ENCODE measurements at regions not wholly inside any gene's neighbourhood (a gene's known extent, or its start where the extent isn't known, plus 50 kb on each side); places are given as distances from the start of the nearest gene placed in this dataset.
A peak's percentile ranks its signal among the peaks of the same experiment; 100 is the strongest.

DNA sequence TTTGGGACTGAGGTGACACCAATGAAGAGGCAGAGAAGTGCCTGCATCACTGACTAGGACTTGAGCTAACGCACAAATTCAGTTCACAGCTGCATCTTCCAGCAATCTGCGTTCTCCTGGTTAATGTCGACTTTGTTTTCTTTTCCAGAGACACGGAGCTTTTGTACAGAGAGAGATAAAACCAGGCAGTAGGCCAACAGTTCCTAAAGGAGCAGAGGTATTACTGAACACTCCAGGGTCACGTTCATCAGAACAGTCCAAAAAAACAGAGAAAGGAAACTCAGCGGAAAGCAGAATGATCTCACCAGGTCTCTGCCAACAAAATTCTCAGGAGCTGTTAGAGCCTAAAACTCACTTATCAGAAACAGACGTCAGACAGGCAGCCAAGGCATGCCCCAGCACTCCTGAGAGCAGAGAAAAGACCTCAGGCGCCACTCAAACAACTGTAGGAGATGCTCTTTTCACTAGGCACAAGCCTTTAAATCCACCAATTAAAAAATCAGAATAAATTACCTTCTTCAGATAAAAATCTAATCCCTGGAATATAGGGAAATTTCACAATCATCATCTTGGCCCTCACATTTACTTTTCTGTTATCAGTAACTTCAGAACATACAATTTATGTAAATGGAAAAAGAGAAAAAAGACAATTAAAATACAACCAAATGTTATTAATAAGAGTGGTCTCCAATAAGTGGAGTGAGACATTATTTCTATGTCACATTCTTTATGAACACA is 95.9 kb upstream of the SPTBN1 start:
- DNase-seq, result peak; percentile 87

DNA sequence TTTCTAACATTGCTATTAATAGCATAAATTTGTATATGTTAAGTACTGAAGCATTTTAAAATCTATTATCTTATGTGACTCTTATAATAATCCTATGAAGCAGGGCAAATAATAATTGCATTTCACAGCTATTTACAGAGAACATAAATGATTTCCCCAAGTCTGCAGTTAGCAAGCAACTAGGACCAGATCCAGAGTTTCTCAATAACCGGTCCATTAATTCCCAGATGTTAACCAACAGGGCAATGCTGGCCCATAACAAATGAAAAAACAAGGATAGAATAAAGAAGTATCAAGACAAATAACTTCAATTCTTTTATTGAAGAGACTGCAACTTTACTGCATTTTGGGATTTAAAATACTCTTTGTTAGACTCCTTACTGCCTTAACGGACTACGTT is 91.7 kb upstream of the SPTBN1 start:
- DNase-seq, result no peak

- no peak for DNase-seq
Measured at GRCh38 chr2:54365661-54366060, 90.5 kb upstream of the SPTBN1 start.

DNA sequence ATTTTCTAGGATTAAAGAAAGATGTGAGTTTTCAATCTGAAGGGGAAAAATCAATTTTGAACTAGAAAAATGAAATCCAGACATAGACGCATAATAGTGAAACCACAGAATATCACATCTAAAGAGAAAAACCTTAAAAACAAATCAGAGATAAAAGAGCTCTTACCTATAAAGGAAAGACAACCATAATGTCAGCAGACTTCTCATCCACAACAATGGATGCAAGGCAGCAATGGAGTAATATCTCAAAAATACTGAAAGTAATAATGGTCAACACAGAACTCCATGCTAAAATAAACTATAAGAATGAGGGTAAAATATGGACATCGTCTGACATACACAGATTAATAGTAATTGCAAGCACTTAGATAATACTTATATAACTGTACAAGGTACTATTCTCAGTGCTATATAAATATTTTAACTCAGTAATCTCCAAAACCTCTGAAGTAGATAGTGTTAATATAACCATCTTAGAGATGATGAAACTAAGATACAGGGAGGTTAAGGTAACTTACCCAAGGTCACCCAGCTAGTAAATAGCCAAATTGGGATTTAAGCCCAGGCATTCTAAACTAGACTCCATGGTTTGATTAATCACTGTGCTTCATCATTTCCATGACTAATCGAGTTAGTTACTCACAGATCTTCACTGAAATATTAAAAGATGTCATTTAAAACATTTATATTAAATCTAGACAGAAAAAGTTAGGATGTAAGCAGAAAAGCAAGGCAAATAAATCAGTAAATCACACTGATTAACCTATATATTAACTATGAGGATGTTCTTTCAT is 89.4 kb upstream of the SPTBN1 start:
- no peak for DNase-seq

GRCh38 chr2:54370405-54371104 is 85.6 kb upstream of the SPTBN1 start:
- no peak for DNase-seq

GRCh38 chr2:54371460-54372065 is 84.6 kb upstream of the SPTBN1 start:
- DNase-seq, result no peak

DNA sequence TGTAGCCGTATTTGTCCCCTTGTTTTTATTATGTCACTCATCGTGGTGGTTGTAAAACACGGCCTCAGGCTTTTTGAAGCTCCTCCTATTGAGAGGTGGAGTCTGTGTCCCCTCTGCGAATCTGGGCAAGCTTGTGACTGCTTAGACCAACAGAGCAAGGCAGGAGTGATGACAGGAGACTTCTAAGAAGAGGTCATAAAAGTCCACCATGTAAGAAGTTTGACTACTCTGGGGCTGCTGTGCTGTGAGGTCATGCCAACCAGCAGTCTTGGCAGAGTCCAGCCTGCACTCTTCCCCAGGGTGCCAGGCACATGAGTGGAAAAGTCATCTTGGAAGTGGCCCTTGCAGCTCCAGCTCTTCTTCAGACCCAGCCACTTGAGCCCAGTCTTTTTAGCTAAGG is 83.8 kb upstream of the SPTBN1 start:
- no peak for DNase-seq

DNA sequence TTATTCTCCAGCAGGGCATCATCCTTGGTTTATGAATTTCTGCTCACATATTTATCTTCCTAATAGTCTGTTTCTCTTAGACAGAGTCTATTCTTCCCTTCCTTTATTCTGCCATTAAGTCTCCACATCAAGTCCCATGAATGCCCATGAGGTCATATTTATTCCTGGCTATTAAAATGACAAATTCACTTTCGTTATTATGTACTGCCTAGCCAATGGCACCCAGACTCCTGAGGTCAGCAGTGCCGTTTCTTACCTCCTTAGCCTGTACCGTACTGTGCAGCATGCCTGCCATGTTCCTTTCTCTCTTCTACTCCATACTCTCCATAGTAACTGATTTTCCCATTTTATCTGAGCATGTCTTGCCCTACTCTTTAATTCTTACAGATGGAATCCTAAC is 82.3 kb upstream of the SPTBN1 start:
- no peak for DNase-seq

GRCh38 chr2:54374591-54375364 is 81.3 kb upstream of the SPTBN1 start:
- DNase-seq, result no peak

GRCh38 chr2:54377451-54377850 is 78.7 kb upstream of the SPTBN1 start:
- DNase-seq, result no peak

GRCh38 chr2:54377901-54378493 is 78.1 kb upstream of the SPTBN1 start:
- DNase-seq, result no peak

- no peak for DNase-seq
Measured at GRCh38 chr2:54380670-54381069, 75.5 kb upstream of the SPTBN1 start.

DNA sequence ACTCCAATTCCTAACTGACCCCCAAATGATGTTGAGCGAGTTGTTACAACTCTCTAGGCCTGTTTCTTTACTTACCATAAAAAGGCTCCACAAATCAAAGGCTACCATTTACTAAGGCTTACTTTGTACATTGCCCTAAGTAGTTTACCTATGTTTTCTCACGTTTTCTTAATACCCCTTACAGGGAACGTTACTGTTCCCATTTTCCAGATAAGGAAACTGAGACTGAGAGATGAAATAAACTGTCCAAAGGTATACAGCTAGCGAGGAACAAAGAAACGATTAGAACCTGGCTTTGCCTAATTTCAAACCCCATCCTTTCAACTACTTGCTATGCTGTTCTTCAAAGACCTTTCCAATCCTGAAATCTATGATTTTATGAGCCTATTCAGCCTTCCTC is 74.8 kb upstream of the SPTBN1 start:
- DNase-seq, result no peak

DNA sequence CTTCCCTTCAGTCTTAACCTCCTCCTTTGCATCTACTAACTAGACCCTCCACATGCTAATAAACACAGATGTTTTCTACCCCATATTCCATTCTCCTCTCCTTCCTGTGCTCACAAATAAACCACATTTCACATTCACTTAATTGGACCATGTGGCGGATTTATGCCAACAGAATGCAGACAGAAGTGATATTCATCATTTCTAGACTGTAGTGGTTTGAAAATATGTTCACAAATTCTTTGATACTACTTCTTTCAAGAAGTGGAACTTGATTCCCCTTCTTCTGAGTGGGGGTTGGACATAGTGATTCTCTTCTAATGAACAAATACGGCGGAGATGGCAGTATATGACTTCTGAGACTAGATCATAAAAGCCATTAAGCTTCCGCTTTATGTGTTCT is 73.5 kb upstream of the SPTBN1 start:
- no peak for DNase-seq

GRCh38 chr2:54384301-54385203 is 71.6 kb upstream of the SPTBN1 start:
- DNase-seq, result no peak

DNA sequence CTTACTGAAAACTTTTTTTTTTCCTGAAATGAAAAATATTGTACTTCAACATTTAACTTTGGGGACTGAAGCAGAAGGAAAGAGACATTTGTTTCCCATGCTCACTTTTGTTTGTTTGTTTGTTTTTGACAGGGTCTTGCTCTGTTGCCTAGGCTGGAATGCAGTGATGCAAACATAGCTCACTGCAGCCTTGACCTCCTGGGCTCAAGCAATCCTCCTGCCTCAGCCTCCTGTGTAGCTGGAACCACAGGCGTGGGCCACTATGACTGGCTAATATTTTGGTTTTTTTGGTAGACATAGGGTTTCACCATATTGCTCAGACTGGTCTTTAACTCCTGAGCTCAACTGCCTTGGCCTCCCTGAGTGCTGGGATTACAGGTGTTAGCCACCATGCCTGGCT is 70.9 kb upstream of the SPTBN1 start:
- no peak for DNase-seq

- no peak for DNase-seq
Measured at GRCh38 chr2:54386585-54386984, 69.5 kb upstream of the SPTBN1 start.

GRCh38 chr2:54387059-54387991 is 68.8 kb upstream of the SPTBN1 start:
- no peak for DNase-seq

DNA sequence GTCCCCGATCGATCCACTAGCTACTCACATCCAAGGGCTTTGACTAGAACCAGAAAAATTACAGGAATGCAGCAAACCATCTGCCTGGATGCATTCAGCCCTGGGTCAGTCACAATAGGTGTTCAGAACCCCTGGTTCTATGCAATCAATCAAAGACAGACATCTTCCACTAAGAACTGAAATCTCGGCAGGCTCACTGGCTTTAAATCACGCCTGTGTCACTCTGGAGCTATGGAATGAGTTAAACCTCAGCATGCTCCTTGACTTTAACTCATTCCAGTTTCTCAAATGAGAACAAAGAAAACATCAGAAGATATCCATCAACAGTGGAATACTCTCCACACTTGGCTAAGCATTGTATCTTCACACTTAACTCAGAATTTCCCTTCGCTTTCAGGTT is 68.1 kb upstream of the SPTBN1 start:
- DNase-seq, result no peak
